NCI-H2196 treated with DMSO at 0.1 percent for 48 hours (cell line): ENCODE measurements at regions not wholly inside any gene's neighbourhood (a gene's known extent, or its start where the extent isn't known, plus 50 kb on each side); places are given as distances from the start of the nearest gene placed in this dataset.
"Not testable (repeated sequence)": the region's sequence is repeated elsewhere in the genome, so short reads cannot be mapped to it uniquely, and the experiment has no call there.

Experiments
- DNase-seq: peaks from one replicate; lab custom pipeline; 2025; ENCODE audit not compliant: unreplicated experiment; lab: John Stamatoyannopoulos, UW

GRCh38 chrX:22758807-22759481 is 240.8 kb upstream of the DDX53 start:
- DNase-seq: no peak

- DNase-seq: no peak
Observed at GRCh38 chrX:22760513-22761057, 239.2 kb upstream of the DDX53 start.

GRCh38 chrX:22788221-22788620 is 211.5 kb upstream of the DDX53 start:
- no peak for DNase-seq

- no peak for DNase-seq
Observed at GRCh38 chrX:22795671-22796070, 204.1 kb upstream of the DDX53 start.

- no peak for DNase-seq
Observed at GRCh38 chrX:22800360-22800759, 199.4 kb upstream of the DDX53 start.

GRCh38 chrX:22800806-22801205 is 199.0 kb upstream of the DDX53 start:
- DNase-seq: no peak

- DNase-seq: no peak
Observed at GRCh38 chrX:22803353-22803752, 196.4 kb upstream of the DDX53 start.

GRCh38 chrX:22810876-22811275 is 188.9 kb upstream of the DDX53 start:
- no peak for DNase-seq

- no peak for DNase-seq
Observed at GRCh38 chrX:22818061-22818460, 181.7 kb upstream of the DDX53 start.

GRCh38 chrX:22855693-22856092 is 144.1 kb upstream of the DDX53 start:
- DNase-seq: no peak

- DNase-seq: no peak
Observed at GRCh38 chrX:22859642-22860041, 140.1 kb upstream of the DDX53 start.

GRCh38 chrX:22866801-22867200 is 133.0 kb upstream of the DDX53 start:
- not testable (repeated sequence) for DNase-seq

GRCh38 chrX:22882543-22882942 is 117.2 kb upstream of the DDX53 start:
- no peak for DNase-seq

GRCh38 chrX:22889819-22890218 is 109.9 kb upstream of the DDX53 start:
- no peak for DNase-seq

GRCh38 chrX:22912616-22913015 is 87.1 kb upstream of the DDX53 start:
- DNase-seq: no peak

GRCh38 chrX:22922961-22923360 is 76.8 kb upstream of the DDX53 start:
- no peak for DNase-seq

- no peak for DNase-seq
Observed at GRCh38 chrX:22934640-22935039, 65.1 kb upstream of the DDX53 start.

- no peak for DNase-seq
Observed at GRCh38 chrX:22944945-22945344, 54.8 kb upstream of the DDX53 start.
